PC-3 (cell line): ENCODE measurements at regions not wholly inside any gene's neighbourhood (a gene's known extent, or its start where the extent isn't known, plus 50 kb on each side); places are given as distances from the start of the nearest gene placed in this dataset.

Source experiments
- ATAC-seq: fragments of 200-7000 bp; cut with Tn5 transposase; 2 replicates; pipeline ENCODE4 v1.9.1; 2020; ENCODE audit warnings: mild to moderate bottlenecking, moderate library complexity
- BruUV-seq: library from RNA; stranded (reverse); fragments of 400-500 nt; replicated peaks from 2 replicates; lab custom pipeline; 2021; lab: Mats Ljungman, UMichigan
- CTCF ChIA-PET: fragments of 300-600 bp; sonication (Branson Sonifier 250); formaldehyde crosslinking; loops from one replicate; lab custom pipeline; 2022; ENCODE audit warnings: antibody characterized with exemption; lab: Charles Lee
- POLR2A ChIA-PET: fragments of 300-600 bp; sonication (Branson Sonifier 250); formaldehyde crosslinking; loops from one replicate; lab custom pipeline; 2022; ENCODE audit warnings: antibody characterized with exemption; ENCODE audit not compliant: unreplicated experiment; lab: Charles Lee
- DNase-seq: peaks from one replicate; pipeline ENCODE4 v3.0.0-alpha.2; 2015
- H2AFZ ChIP-seq: fragments of 300-600 bp; sonication (generic); 2 replicates; pipeline ENCODE4 v1.6.0; 2016; ENCODE audit warnings: antibody characterized with exemption, low read length
- H3F3A ChIP-seq: fragments of 300-600 bp; sonication (generic); one replicate; pipeline ENCODE4 v1.6.0; 2017; ENCODE audit warnings: antibody characterized with exemption, low read length, control low read depth, mild to moderate bottlenecking; ENCODE audit not compliant: unreplicated experiment
- H3K27ac ChIP-seq: fragments of 300-600 bp; sonication (generic); 2 replicates; pipeline ENCODE4 v1.5.1; 2016; ENCODE audit warnings: mild to moderate bottlenecking, low read length
- H3K27me3 ChIP-seq: fragments of 300-600 bp; sonication (generic); 2 replicates; pipeline ENCODE4 v1.6.1; 2016; ENCODE audit warnings: low read length, mixed read lengths
- H3K36me3 ChIP-seq: fragments of 300-600 bp; sonication (generic); 2 replicates; pipeline ENCODE4 v1.6.1; 2016; ENCODE audit warnings: low read depth, mixed run types, low read length, mixed read lengths
- H3K4me1 ChIP-seq: fragments of 300-600 bp; sonication (generic); 2 replicates; pipeline ENCODE4 v1.5.1; 2016; ENCODE audit warnings: low read length; ENCODE audit not compliant: insufficient read depth
- H3K4me2 ChIP-seq: fragments of 300-600 bp; sonication (generic); 2 replicates; pipeline ENCODE4 v1.6.0; 2016; ENCODE audit warnings: low read length
- H3K4me3 ChIP-seq: fragments of 300-600 bp; sonication (generic); 2 replicates; pipeline ENCODE4 v1.5.1; 2016; ENCODE audit warnings: mild to moderate bottlenecking, low read length, mixed read lengths
- H3K79me2 ChIP-seq: fragments of 300-600 bp; sonication (generic); 2 replicates; pipeline ENCODE4 v1.6.1; 2017; ENCODE audit warnings: low read length, mixed read lengths
- H3K9ac ChIP-seq: fragments of 300-600 bp; sonication (generic); 2 replicates; pipeline ENCODE4 v1.6.0; 2016; ENCODE audit warnings: mild to moderate bottlenecking, low read length
- H3K9me2 ChIP-seq: fragments of 300-600 bp; sonication (generic); replicated peaks from 2 replicates; pipeline ENCODE4 v1.6.1; 2016; ENCODE audit warnings: mixed run types, low read length, mixed read lengths
- H3K9me3 ChIP-seq: fragments of 300-600 bp; sonication (generic); 2 replicates; pipeline ENCODE4 v1.6.1; 2016; ENCODE audit warnings: low read length, mixed read lengths
- H4K20me1 ChIP-seq: fragments of 300-600 bp; sonication (generic); 2 replicates; pipeline ENCODE4 v1.6.1; 2016; ENCODE audit warnings: low read length, mixed read lengths
- CTCF ChIP-seq: fragments of 300-600 bp; sonication (generic); conservative IDR thresholded peaks from 2 replicates; pipeline ENCODE4 v1.5.1; 2017; ENCODE audit warnings: antibody characterized with exemption, low read depth, mild to moderate bottlenecking, low read length
- EZH2 ChIP-seq: fragments of 300-600 bp; sonication (generic); IDR thresholded peaks from one replicate; pipeline ENCODE4 v1.6.1; 2017; ENCODE audit warnings: antibody characterized with exemption, mild to moderate bottlenecking, low read length; ENCODE audit not compliant: unreplicated experiment
- EZH2phosphoT487 ChIP-seq: fragments of 300-600 bp; sonication (generic); IDR thresholded peaks from 2 replicates; pipeline ENCODE4 v1.6.1; 2018; ENCODE audit warnings: mild to moderate bottlenecking, antibody characterized with exemption, low read length, borderline replicate concordance
- intact Hi-C: fragments of 100-400 bp; cut with micrococcal nuclease; formaldehyde crosslinking; loops from 2 replicates; pipeline ENCODE4 v1.9.0; 2023

GRCh38 chr3:115397433-115397832 is 225.9 kb upstream of the GAP43 start:
- Histone ChIP-seq H3K36me3 (no peaks in the 10 kb centered on the region), H3F3A (no peaks in the 10 kb centered on the region), H3K27ac (no peak overlapping the region), H3K9me2 (no peaks in the 10 kb centered on the region), H3K9me3 (no peaks in the 10 kb centered on the region), H4K20me1 (no peaks in the 10 kb centered on the region), H3K4me1 (no peaks in the 10 kb centered on the region), H3K9ac (no peak overlapping the region), H3K27me3 (no peaks in the 10 kb centered on the region), H3K4me2 (no peak overlapping the region), H3K79me2 (no peaks in the 10 kb centered on the region), H2AFZ (no peak overlapping the region), H3K4me3 (no peak overlapping the region)
- CTCF ChIA-PET = no interaction called here
- intact Hi-C loops = no loop called here
- TF ChIP-seq CTCF (no peak), EZH2 (no peak), EZH2phosphoT487 (no peak)
- BruUV-seq = no TSS peak
- DNase-seq (peak; percentile 18), ATAC-seq (peak; percentile 58)
- POLR2A ChIA-PET = no interaction called here

- ATAC-seq (no peak), DNase-seq (no peak)
- intact Hi-C loops = no loop called here
- TF ChIP-seq EZH2 (no peak), EZH2phosphoT487 (no peak), CTCF (no peak)
- Histone ChIP-seq H3F3A (no peaks in the 10 kb centered on the region), H4K20me1 (no peaks in the 10 kb centered on the region), H3K27ac (no peak overlapping the region), H3K4me1 (no peaks in the 10 kb centered on the region), H3K79me2 (no peaks in the 10 kb centered on the region), H3K9ac (no peak overlapping the region), H2AFZ (no peak overlapping the region), H3K9me2 (no peaks in the 10 kb centered on the region), H3K4me3 (no peak overlapping the region), H3K4me2 (no peak overlapping the region), H3K27me3 (no peaks in the 10 kb centered on the region), H3K9me3 (no peaks in the 10 kb centered on the region), H3K36me3 (no peaks in the 10 kb centered on the region)
- BruUV-seq = no TSS peak
- ChIA-PET POLR2A (no interaction called here), CTCF (no interaction called here)
Observed at GRCh38 chr3:115398506-115398905, 224.8 kb upstream of the GAP43 start.

GRCh38 chr3:115399750-115400149 is 223.6 kb upstream of the GAP43 start:
- no peak for ATAC-seq
- POLR2A ChIA-PET = interaction anchor here (0.6 kb wide), 1 partner anchor 159 kb away, joined by 3 read pairs; no protein-coding TSS in a partner anchor
- H2AFZ ChIP-seq = no peak overlapping the region

More at GRCh38 chr3:115399750-115400149, 223.6 kb upstream of the GAP43 start:
- Histone ChIP-seq H3K27me3 (no peaks in the 10 kb centered on the region), H3K4me3 (no peak overlapping the region), H3K9ac (no peak overlapping the region), H4K20me1 (no peaks in the 10 kb centered on the region), H3K9me2 (no peaks in the 10 kb centered on the region), H3K36me3 (no peaks in the 10 kb centered on the region), H3K4me1 (no peaks in the 10 kb centered on the region), H3K79me2 (no peaks in the 10 kb centered on the region), H3F3A (no peaks in the 10 kb centered on the region), H3K27ac (no peak overlapping the region), H3K9me3 (no peaks in the 10 kb centered on the region), H3K4me2 (no peak overlapping the region)
- TF ChIP-seq EZH2phosphoT487 (no peak), CTCF (no peak), EZH2 (no peak)
- DNase-seq = no peak
- BruUV-seq = no TSS peak
- intact Hi-C loops = no loop called here
- CTCF ChIA-PET = interaction anchor here (0.5 kb wide), 1 partner anchor 12 kb away, joined by 5 read pairs; no protein-coding TSS in a partner anchor
